ENCODE measurements at regions not wholly inside any gene's neighbourhood (a gene's known extent, or its start where the extent isn't known, plus 50 kb on each side); places are given as distances from the start of the nearest gene placed in this dataset.

GRCh38 chr10:78600121-78600665 is 468.6 kb upstream of the ZMIZ1 start:
- no peak overlapping the region for H3K27ac Mint-ChIP-seq (ENCODE audit: low read depth, unreplicated experiment)
- intact Hi-C loops (cut with micrococcal nuclease) = no loop called here
- no peak for DNase-seq (ENCODE audit: unreplicated experiment)
- no peak overlapping the region for H3K4me3 Mint-ChIP-seq (ENCODE audit: unreplicated experiment)
- TF ChIP-seq CTCF (IDR thresholded peaks at IDR 0.05; ENCODE audit: unreplicated experiment) = no peak
- ChIA-PET POLR2A (no interaction called here), CTCF (interaction anchor here (0.6 kb wide), 1 partner anchor 320 kb away, joined by 3 read pairs; no protein-coding TSS in a partner anchor)
- H3K9me3 Mint-ChIP-seq (ENCODE audit: unreplicated experiment) = no peaks in the 10 kb centered on the region
- no peaks in the 10 kb centered on the region for H3K4me1 Mint-ChIP-seq (ENCODE audit: insufficient read depth, unreplicated experiment)
- no peaks in the 10 kb centered on the region for H3K36me3 Mint-ChIP-seq (ENCODE audit: insufficient read depth, unreplicated experiment)
- BruUV-seq (replicated peaks) = no TSS peak
- H3K27me3 Mint-ChIP-seq (ENCODE audit: insufficient read depth, unreplicated experiment) = no peaks in the 10 kb centered on the region

GRCh38 chr10:78600740-78601139 is 468.0 kb upstream of the ZMIZ1 start:
- ChIA-PET CTCF (no interaction called here), POLR2A (no interaction called here)
- Mint-ChIP-seq H3K4me1 (ENCODE audit: insufficient read depth, unreplicated experiment) (no peaks in the 10 kb centered on the region), H3K36me3 (ENCODE audit: insufficient read depth, unreplicated experiment) (no peaks in the 10 kb centered on the region), H3K27ac (ENCODE audit: low read depth, unreplicated experiment) (no peak overlapping the region), H3K4me3 (ENCODE audit: unreplicated experiment) (no peak overlapping the region), H3K27me3 (ENCODE audit: insufficient read depth, unreplicated experiment) (no peaks in the 10 kb centered on the region), H3K9me3 (ENCODE audit: unreplicated experiment) (no peaks in the 10 kb centered on the region)
- DNase-seq (ENCODE audit: unreplicated experiment) = no peak
- no TSS peak for BruUV-seq (replicated peaks)
- intact Hi-C loops (cut with micrococcal nuclease) = no loop called here
- TF ChIP-seq CTCF (IDR thresholded peaks at IDR 0.05; ENCODE audit: unreplicated experiment) = no peak

GRCh38 chr10:78602201-78602932 is 466.4 kb upstream of the ZMIZ1 start:
- Mint-ChIP-seq H3K4me1 (ENCODE audit: insufficient read depth, unreplicated experiment) (no peaks in the 10 kb centered on the region), H3K27ac (ENCODE audit: low read depth, unreplicated experiment) (no peak overlapping the region), H3K27me3 (ENCODE audit: insufficient read depth, unreplicated experiment) (no peaks in the 10 kb centered on the region), H3K36me3 (ENCODE audit: insufficient read depth, unreplicated experiment) (no peaks in the 10 kb centered on the region), H3K4me3 (ENCODE audit: unreplicated experiment) (no peak overlapping the region), H3K9me3 (ENCODE audit: unreplicated experiment) (no peaks in the 10 kb centered on the region)
- ChIA-PET POLR2A (no interaction called here), CTCF (no interaction called here)
- no peak for TF ChIP-seq CTCF (IDR thresholded peaks at IDR 0.05; ENCODE audit: unreplicated experiment)
- BruUV-seq (replicated peaks) = no TSS peak
- intact Hi-C loops (cut with micrococcal nuclease) = no loop called here
- DNase-seq (ENCODE audit: unreplicated experiment) = peak; percentile 3

GRCh38 chr10:78604286-78604685 is 464.5 kb upstream of the ZMIZ1 start:
- BruUV-seq (replicated peaks) = no TSS peak
- no peak overlapping the region for H3K27ac Mint-ChIP-seq (ENCODE audit: low read depth, unreplicated experiment)
- H3K9me3 Mint-ChIP-seq (ENCODE audit: unreplicated experiment) = no peaks in the 10 kb centered on the region
- ChIA-PET POLR2A (no interaction called here), CTCF (interaction anchor here (0.8 kb wide), 1 partner anchor 178 kb away, joined by 3 read pairs; no protein-coding TSS in a partner anchor)
- H3K36me3 Mint-ChIP-seq (ENCODE audit: insufficient read depth, unreplicated experiment) = no peaks in the 10 kb centered on the region
- TF ChIP-seq CTCF (IDR thresholded peaks at IDR 0.05; ENCODE audit: unreplicated experiment) = no peak
- H3K4me3 Mint-ChIP-seq (ENCODE audit: unreplicated experiment) = no peak overlapping the region
- no peaks in the 10 kb centered on the region for H3K27me3 Mint-ChIP-seq (ENCODE audit: insufficient read depth, unreplicated experiment)
- no peaks in the 10 kb centered on the region for H3K4me1 Mint-ChIP-seq (ENCODE audit: insufficient read depth, unreplicated experiment)
- intact Hi-C loops (cut with micrococcal nuclease) = no loop called here
- no peak for DNase-seq (ENCODE audit: unreplicated experiment)

All from MCF 10A (cell line).